ENCODE measurements at regions not wholly inside any gene's neighbourhood (a gene's known extent, or its start where the extent isn't known, plus 50 kb on each side); places are given as distances from the start of the nearest gene placed in this dataset.

- TF ChIP-seq CTCF (IDR thresholded peaks at IDR 0.05), result no peak
- TF ChIP-seq POLR2AphosphoS5 (IDR thresholded peaks at IDR 0.05), result no peak
- no peak for TF ChIP-seq POLR2A (IDR thresholded peaks at IDR 0.05)
Observed at GRCh38 chr2:139550873-139551272, 770.7 kb upstream of the NXPH2 start.

All from upper lobe of left lung (tissue), 4 donors.